T47D (cell line): ENCODE measurements at regions not wholly inside any gene's neighbourhood (a gene's known extent, or its start where the extent isn't known, plus 50 kb on each side); places are given as distances from the start of the nearest gene placed in this dataset.
"Not testable (repeated sequence)": the region's sequence is repeated elsewhere in the genome, so short reads cannot be mapped to it uniquely, and the experiment has no call there.

Experiments used
- DNase-seq, 2 experiments: peaks; one replicate each; pipeline versions ENCODE4 v3.0.0 to v3.0.0-alpha.2; 2011 to 2012; ENCODE audit warnings: low read depth in 1 of 2, low spot score in 1 of 2
- JUND ChIP-seq: IDR thresholded peaks from 2 replicates; pipeline ENCODE4 v1.6.1; 2012; ENCODE audit warnings: low read depth
- in situ Hi-C: cut with HindIII; loops from 2 replicates; pipeline ENCODE4 v1.10.0; 2016; ENCODE audit warnings: low sequenced_read_pairs, low pct_unique_long_range_greater_than_20kb

DNA sequence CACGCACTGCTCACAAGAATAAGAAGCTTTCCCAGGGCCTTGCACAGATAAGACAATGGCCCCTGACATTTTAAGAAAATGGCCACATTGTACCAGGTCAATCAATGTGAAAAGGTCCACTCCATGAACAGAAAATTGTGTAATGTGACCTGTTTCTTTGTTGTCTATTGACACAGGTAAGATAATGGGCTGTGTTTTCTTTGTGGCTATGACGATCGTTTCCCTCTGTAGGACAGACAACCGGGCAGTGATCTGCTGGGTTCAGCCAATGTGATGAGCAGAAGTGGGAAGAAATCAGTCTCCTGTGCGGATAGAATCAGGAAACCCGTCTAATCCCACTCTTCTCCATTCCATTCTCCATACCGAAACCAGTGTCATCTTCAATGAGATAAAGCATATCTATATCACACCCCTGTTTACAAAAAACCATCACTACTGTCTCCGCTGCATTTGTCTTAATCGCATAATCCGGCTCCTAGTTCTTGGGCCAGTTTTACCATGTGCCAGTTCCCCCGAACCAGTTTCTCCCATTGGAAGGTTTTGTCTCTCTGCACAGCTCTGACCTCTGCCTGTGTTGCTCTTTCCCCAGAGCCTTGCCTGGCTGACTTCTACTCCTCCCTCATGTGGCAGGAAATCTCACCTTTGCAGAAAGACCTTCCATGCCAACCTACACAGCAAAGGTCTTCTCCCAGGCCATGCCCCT lies 66.9 kb upstream of the ATF7IP2 start:
- in situ Hi-C loops = no loop called here
- TF ChIP-seq JUND = no peak
- no peak for DNase-seq

DNA sequence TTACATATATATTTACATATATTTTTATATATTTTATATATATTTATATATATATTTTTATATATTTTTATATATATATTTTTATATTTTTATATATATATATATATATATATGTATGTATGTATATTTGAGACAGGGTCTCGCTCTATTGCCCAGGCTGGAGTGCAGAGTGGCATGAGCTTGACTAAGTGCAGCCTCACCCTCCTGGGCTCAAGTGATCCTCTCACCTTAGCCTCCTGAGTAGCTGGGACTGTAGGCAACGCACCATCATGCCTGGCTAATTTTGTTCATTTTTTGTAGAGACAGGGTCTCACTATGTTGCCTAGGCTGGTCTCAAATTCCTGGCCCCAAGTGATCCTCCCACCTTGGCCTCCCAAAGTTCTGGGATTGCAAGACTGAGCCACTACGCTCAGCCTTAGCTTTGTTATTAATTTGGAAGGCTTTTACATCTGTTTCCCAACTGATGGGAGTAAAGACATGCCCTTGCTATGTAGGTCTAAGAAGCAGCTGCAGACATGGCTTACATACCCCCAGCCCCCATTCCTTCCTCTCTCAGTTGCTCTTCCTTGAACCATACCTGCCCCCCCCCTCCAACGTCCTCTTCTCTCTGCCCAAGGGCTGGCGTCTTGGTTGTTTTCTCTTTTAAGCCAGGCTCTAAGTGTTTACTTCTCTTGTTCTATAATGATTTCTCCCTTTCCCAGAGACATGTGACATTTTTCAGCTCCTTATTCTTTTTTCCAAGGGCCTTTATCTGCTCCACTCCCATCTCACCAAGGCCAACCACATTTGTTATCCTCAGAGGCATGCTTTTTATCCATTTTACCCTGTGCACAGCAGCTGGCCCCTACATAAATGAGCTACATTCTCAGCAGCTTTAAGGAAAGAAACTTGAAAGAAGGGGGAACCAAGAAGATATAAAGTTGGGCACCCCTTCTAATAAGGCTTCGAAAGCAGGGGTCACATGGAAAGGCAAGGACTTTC lies 64.2 kb upstream of the ATF7IP2 start:
- no peak for TF ChIP-seq JUND
- no peak for DNase-seq
- in situ Hi-C loops = no loop called here

DNA sequence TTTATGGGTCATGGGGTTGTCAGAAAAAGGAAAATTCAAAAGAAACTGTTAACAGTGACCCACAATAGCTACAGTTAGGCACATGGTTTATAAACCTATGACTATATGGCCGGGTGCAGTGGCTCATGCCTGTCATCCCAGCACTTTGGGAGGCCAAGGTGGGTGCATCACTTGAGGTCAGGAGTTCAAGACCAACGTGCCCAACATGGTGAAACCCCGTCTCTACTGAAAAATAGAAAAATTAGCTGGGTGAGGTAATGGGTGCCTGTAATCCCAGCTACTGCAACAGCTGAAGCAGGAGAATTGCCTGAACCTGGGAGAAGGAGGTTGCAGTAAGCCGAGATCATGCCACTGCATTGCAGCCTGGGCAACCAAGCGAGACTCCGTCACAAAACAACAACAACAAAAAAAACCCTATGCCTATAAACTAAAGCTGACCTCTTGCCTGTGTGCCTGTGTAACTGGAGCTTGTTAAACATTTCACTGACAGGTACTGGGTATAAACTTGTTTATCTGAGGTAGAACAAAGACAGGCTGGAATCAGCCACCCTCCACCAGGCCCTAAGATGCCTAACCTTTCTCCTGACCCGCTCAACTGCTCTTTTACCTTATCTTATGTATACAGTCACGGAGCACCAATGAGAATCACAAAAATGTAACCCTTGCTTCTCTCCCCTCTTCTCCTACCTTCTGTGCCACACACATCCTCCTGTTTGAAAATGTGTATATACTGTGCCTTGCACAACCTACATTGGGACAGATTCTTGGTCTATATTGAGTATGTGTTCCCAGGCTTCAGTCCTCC lies 62.9 kb upstream of the ATF7IP2 start:
- in situ Hi-C loops = no loop called here
- DNase-seq = no peak
- no peak for TF ChIP-seq JUND

DNA sequence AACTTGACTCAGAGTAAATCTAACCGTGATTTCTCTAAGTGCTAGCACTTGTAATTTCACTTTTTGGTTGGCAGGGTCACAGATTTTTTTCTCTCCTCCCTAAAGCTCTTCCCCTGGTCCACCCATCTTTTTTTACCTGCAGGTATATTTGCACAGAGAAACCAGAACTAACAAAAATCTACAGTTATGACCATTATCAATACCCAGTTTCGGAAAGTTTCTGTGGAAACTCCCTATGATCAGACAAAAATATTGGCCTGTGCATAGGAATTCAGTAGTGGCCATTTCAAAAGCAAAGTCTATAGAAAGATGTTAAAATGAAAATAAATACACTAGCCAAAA lies 62.4 kb upstream of the ATF7IP2 start:
- TF ChIP-seq JUND = no peak
- DNase-seq = no peak
- in situ Hi-C loops = no loop called here

DNA sequence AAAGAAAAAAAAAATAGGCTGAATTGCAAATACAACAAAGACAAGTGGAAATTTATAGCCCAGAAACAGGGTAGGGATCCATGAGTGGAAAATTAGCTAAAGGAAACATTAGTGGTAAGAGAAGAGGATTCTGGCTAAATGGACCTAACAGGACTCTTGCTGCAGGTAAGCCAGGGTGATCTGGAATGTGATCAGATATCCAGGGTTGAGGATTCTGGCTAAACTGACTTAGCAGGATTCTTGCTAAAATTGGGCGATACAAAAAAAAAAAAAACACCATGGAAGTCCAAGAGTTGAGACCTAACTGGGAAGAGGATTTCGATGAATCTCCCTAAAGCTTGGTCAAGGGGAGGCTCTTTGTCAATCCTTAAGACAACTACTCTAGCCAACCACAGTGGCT lies 61.7 kb upstream of the ATF7IP2 start:
- peak in 1 of 2 experiments; percentile 20 for DNase-seq
- in situ Hi-C loops = no loop called here
- no peak for TF ChIP-seq JUND

DNA sequence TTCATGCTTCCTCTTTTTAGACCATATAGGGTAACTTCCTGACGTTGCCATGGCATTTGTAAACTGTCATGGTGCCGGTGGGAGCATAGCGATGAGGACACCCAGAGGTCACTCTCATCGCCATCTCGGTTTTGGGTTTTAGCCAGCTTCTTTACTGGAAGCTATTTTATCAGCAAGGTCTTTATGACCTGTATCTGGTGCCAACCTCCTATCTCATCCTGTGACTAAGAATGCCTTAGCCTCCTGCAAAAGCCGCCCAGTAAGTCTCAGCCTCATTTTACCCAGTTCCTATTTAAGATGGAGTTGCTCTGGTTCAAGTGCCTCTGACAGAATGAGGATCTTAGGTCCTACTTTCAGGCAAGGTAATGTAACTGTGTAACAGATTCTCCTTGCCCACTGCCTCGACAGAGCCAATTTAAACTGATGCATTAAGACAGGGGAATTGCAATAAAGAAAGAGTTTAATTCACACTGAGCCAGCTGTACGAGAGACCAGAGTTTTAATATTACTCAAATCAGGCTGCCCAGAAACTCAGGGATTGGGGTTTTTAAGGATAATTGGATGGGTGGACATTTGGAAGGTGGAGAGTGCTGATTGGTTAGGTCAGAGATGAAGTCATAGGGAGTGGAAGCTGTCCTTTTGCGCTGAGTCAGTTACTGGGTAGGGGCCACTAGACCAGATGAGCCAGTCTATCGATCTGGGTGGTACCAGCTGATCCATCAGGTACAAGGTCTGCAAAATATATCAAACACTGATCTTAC lies 59.9 kb upstream of the ATF7IP2 start:
- no peak for TF ChIP-seq JUND
- no peak for DNase-seq
- in situ Hi-C loops = no loop called here

DNA sequence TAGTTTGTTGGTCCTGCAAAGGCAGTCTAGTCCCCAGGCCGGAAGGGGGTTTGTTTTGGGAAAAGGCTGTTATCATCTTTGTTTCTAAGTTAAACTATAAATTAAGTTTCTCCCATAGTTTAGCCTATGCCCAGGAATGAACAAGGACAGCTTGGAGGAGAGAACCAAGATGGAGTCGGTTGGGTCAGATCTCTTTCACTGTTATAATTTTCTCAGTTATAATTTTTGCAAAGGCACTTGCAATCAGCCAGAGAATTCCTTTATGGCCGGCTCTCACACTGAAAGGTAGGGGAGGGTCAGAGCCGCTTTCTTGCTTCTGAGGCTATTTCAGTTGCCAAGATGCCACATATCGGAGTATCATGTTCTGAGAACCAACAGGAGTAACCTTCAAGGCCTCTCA lies 59.2 kb upstream of the ATF7IP2 start:
- in situ Hi-C loops = no loop called here
- TF ChIP-seq JUND = no peak
- no peak for DNase-seq

DNA sequence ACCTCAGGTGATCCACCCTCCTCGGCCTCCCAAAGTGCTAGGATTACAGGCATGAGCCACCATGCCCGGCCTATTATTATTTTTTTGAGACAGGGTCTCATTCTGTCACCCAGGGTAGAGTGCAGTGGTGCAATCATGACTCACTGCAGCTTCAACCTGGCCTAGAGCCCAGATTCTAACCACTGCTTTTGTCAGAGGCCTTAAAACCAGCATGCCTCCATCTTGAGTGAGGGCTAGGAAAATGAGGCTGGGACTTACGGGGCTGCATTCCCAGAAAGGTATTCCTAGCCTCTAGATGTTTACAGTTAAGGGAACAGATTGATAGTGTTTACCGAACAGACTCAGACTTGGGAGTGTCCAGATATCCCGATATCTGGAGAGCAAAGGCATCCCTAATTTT lies 57.6 kb upstream of the ATF7IP2 start:
- DNase-seq, in situ Hi-C loops: not testable (repeated sequence)

DNA sequence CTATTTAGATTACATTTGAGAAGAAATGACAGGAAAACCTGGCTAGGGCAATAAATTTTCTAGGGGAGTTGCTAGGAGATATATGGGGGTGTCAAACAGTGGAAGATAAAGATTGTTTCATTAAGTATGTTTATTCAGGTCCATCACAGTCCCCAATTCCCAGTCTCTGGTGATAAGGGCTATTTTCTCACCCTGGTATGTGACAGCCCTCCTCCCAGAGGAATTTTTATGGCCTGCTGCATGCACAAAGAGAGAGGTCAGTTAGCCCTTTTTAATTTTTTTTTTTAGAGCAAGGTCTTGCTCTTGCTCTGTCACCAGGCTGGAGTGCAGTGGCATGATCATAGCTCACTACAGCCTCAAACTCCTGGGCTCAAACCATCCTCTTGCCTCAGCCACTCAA lies 53.6 kb upstream of the ATF7IP2 start:
- no peak for TF ChIP-seq JUND
- DNase-seq = no peak
- in situ Hi-C loops = no loop called here

DNA sequence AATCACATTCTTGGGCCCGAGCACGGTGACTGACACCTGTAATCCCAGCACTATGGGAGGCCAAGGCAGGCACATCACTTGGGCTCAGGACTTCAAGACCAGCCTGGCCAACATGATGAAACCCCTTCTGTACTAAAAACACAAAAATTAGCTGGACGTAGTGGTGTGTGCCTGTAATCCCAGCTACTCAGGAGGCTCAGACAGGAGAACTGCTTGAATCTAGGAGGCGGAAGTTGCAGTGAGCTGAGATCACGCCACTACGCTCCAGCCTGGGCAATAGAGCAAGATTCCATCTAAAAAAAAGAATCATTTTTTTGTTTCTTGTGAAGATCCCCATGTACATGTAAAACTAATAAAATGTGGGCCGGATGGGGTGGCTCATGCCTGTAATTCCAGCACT lies 53.1 kb upstream of the ATF7IP2 start:
- DNase-seq = no peak
- in situ Hi-C loops = no loop called here
- no peak for TF ChIP-seq JUND

DNA sequence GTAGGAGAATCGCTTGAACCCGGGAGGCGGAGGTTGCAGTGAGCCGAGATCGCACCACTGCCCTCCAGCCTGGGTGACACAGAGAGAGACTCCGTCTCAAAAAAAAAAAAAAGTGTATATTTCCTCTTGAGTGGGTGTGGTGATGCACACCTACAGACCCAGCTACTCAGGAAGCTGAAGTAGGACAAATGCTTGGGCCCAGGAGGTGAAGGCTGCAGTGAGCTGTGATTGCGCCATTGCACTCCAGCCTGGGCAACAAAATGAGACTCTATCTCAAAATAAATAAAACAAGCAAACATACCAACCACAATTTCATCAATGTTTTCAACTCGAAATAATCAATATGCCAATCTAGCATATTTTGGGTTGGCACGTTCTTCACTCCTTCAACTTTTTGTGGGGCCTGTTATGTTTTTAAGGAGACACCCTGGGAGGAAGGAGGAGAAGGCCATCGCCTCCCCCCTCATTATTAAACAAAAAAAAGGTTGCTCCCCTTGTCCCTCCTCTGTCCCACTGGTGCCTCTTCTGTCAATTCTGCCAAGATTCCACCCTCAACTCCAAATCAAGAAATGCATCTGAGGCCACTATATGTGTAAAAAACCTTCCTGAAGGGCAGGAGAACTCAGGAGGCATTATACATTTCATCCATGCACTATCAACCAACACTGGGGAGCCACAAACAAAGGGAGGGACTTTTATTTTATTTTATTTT lies 52.4 kb upstream of the ATF7IP2 start:
- in situ Hi-C loops = no loop called here
- DNase-seq = peak in 1 of 2 experiments; percentile 36
- TF ChIP-seq JUND = no peak
